Astrocyte (in vitro differentiated cells and primary cell): ENCODE measurements at regions not wholly inside any gene's neighbourhood (a gene's known extent, or its start where the extent isn't known, plus 50 kb on each side); places are given as distances from the start of the nearest gene placed in this dataset.

Source experiments
- EZH2 ChIP-seq: IDR thresholded peaks from 2 replicates; pipeline ENCODE4 v1.6.1; 2012; ENCODE audit warnings: mild to moderate bottlenecking, low read length, inconsistent platforms; ENCODE audit not compliant: insufficient read depth
- TF ChIP-seq, protein P1 (sequence below): IDR thresholded peaks from 2 replicates; pipeline ENCODE4 v1.5.1; 2011; ENCODE audit warnings: low read depth, mild to moderate bottlenecking, inconsistent platforms, low read length, moderate library complexity; ENCODE audit not compliant: insufficient read depth

DNA sequence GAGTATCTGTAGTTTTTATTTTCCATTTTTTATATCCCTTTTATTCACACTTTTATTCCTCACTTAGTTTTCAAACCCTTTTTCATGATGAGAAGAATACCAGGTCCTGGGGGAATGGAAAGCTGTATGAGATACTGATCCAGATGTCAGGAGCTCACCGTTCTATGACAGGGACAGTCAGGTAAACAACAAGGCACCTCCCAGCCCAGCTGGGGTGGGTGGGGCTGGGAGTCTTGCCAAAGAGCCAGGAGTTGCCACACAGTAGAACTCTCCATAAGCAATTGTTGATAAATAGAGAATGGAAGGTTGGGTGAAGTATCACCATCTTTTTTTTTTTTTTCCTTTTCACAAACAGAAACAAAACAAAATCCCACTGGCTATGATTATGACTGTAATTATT, 225.8 kb downstream of the NSG2 start:
- TF ChIP-seq EZH2 = no peak
- TF ChIP-seq, protein P1, sequence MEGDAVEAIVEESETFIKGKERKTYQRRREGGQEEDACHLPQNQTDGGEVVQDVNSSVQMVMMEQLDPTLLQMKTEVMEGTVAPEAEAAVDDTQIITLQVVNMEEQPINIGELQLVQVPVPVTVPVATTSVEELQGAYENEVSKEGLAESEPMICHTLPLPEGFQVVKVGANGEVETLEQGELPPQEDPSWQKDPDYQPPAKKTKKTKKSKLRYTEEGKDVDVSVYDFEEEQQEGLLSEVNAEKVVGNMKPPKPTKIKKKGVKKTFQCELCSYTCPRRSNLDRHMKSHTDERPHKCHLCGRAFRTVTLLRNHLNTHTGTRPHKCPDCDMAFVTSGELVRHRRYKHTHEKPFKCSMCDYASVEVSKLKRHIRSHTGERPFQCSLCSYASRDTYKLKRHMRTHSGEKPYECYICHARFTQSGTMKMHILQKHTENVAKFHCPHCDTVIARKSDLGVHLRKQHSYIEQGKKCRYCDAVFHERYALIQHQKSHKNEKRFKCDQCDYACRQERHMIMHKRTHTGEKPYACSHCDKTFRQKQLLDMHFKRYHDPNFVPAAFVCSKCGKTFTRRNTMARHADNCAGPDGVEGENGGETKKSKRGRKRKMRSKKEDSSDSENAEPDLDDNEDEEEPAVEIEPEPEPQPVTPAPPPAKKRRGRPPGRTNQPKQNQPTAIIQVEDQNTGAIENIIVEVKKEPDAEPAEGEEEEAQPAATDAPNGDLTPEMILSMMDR = no peak
